ENCODE measurements at regions not wholly inside any gene's neighbourhood (a gene's known extent, or its start where the extent isn't known, plus 50 kb on each side); places are given as distances from the start of the nearest gene placed in this dataset.
"Not testable (repeated sequence)": the region's sequence is repeated elsewhere in the genome, so short reads cannot be mapped to it uniquely, and the experiment has no call there.

GRCh38 chr12:72888693-72889092, 616.5 kb downstream of the TRHDE start:
- WGBS, 3 donors, result 14 to 26% (median 22%) methylated on average over 1 of the region's 1 CpG
- TF ChIP-seq, protein P1, sequence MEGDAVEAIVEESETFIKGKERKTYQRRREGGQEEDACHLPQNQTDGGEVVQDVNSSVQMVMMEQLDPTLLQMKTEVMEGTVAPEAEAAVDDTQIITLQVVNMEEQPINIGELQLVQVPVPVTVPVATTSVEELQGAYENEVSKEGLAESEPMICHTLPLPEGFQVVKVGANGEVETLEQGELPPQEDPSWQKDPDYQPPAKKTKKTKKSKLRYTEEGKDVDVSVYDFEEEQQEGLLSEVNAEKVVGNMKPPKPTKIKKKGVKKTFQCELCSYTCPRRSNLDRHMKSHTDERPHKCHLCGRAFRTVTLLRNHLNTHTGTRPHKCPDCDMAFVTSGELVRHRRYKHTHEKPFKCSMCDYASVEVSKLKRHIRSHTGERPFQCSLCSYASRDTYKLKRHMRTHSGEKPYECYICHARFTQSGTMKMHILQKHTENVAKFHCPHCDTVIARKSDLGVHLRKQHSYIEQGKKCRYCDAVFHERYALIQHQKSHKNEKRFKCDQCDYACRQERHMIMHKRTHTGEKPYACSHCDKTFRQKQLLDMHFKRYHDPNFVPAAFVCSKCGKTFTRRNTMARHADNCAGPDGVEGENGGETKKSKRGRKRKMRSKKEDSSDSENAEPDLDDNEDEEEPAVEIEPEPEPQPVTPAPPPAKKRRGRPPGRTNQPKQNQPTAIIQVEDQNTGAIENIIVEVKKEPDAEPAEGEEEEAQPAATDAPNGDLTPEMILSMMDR (IDR thresholded peaks at IDR 0.05), result no peak
- intact Hi-C loops (cut with DNase I), result no loop called here
- H3K4me3 ChIP-seq, result no peak overlapping the region
- no peaks in the 10 kb centered on the region for H3K36me3 ChIP-seq (ENCODE audit: insufficient read depth in 1 of 2, low read depth in 1 of 2)
- ATAC-seq (no peak), DNase-seq (no peak)
- no peaks in the 10 kb centered on the region for H3K27me3 ChIP-seq (ENCODE audit: insufficient read depth in 3 of 3, low read length in 2 of 3)
- no peak overlapping the region for H3K27ac ChIP-seq
- no peaks in the 10 kb centered on the region for H3K4me1 ChIP-seq
- no peaks in the 10 kb centered on the region for H3K9me3 ChIP-seq

DNA sequence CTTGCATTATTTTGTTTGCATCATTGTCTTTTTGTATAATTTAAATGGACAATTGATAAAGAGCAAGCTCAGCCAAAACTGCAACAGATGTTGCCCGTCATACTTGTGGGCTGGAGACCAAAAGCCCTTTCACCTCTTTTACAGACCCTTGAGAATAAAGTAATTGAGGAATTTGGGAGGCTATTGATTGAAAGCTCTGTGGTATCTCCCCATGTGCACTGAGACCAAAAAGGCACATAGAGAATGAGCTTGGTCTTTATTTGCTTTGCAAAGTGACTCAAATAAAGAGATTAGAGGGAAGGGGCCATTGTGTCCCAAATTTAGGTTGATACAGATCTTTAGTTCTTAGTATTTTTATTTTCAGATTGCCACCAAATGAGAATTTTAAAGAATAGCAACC, 617.6 kb downstream of the TRHDE start:
- no peaks in the 10 kb centered on the region for H3K4me1 ChIP-seq
- no peak overlapping the region for H3K27ac ChIP-seq
- no peak for DNase-seq
- WGBS, 3 donors, result 31 to 40% (median 34%) methylated on average over 1 of the region's 1 CpG
- no peak overlapping the region for H3K4me3 ChIP-seq
- no peak for ATAC-seq
- TF ChIP-seq, protein P1 (IDR thresholded peaks at IDR 0.05), result no peak
- H3K36me3 ChIP-seq (ENCODE audit: insufficient read depth in 1 of 2, low read depth in 1 of 2), result no peaks in the 10 kb centered on the region
- H3K27me3 ChIP-seq (ENCODE audit: insufficient read depth in 3 of 3, low read length in 2 of 3), result peaks cover 0 to 3% (median 0%) of the 10 kb centered on the region in 3 donors
- H3K9me3 ChIP-seq, result no peaks in the 10 kb centered on the region
- intact Hi-C loops (cut with DNase I), result no loop called here

DNA sequence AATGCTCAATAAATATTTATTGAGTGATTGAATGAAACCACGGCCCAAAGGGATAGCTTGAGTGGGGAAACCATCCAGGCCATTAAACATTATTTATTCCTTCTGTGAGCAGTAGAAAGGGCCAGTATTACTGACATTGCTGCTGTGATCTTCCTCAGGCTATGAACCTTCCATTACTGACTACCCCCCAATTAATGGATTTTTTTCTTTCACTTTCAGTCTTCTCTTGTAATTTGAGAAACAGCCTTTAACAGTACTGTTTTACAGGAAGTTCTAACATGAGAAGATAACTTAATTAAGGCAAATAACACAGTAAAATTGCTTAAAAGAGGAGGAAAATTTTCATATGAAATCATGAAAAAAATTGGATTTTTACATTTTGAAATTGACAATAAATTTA, 629.5 kb downstream of the TRHDE start:
- no peaks in the 10 kb centered on the region for H3K4me1 ChIP-seq

GRCh38 chr12:72925716-72926115, 653.5 kb downstream of the TRHDE start:
- TF ChIP-seq, protein P1 (IDR thresholded peaks at IDR 0.05), result no peak
- WGBS, 3 donors, result 92 to 98% (median 94%) methylated on average over 2 of the region's 2 CpGs

More for the DNA sequence above, 629.5 kb downstream of the TRHDE start:
- no peaks in the 10 kb centered on the region for H3K27me3 ChIP-seq (ENCODE audit: insufficient read depth in 3 of 3, low read length in 2 of 3)
- intact Hi-C loops (cut with DNase I), result no loop called here
- no peak for DNase-seq
- no peaks in the 10 kb centered on the region for H3K9me3 ChIP-seq
- H3K27ac ChIP-seq, result no peak overlapping the region
- no peak overlapping the region for H3K4me3 ChIP-seq
- 55 to 62% (median 56%) methylated on average over 1 of the region's 1 CpG for WGBS, 3 donors
- no peak for ATAC-seq
- H3K36me3 ChIP-seq (ENCODE audit: insufficient read depth in 1 of 2, low read depth in 1 of 2), result no peaks in the 10 kb centered on the region
- TF ChIP-seq, protein P1 (IDR thresholded peaks at IDR 0.05), result no peak

DNA sequence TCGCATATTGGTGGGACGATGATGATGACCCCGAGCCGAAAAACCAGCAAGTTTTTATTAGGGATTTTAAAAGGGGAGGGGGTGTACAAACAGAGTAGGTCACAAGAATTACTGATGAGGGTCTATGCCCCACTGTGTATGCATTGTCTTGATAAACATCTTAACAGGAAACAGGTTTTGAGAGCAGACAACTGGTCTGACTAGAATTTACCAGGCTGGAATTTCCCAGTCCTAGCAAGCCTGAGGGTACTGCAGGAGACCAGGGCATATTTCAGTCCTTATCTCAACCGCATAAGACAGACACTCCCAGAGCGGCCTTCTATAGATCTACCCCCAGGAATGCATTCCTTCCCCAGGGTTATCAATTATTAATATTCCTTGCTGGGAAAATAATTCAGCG, 659.7 kb downstream of the TRHDE start:
- DNase-seq; H3K27ac ChIP-seq; ATAC-seq; H3K4me3 ChIP-seq; H3K4me1 ChIP-seq; H3K27me3 ChIP-seq (ENCODE audit: insufficient read depth in 3 of 3, low read length in 2 of 3); H3K36me3 ChIP-seq (ENCODE audit: insufficient read depth in 1 of 2, low read depth in 1 of 2); intact Hi-C loops (cut with DNase I); H3K9me3 ChIP-seq: not testable (repeated sequence)
- WGBS, 3 donors, result 90 to 94% (median 94%) methylated on average over 7 of the region's 7 CpGs

More at GRCh38 chr12:72925716-72926115, 653.5 kb downstream of the TRHDE start:
- H3K4me1 ChIP-seq, result no peaks in the 10 kb centered on the region
- DNase-seq, result no peak
- intact Hi-C loops (cut with DNase I), result no loop called here
- no peak for ATAC-seq
- H3K36me3 ChIP-seq (ENCODE audit: insufficient read depth in 1 of 2, low read depth in 1 of 2), result no peaks in the 10 kb centered on the region
- no peaks in the 10 kb centered on the region for H3K27me3 ChIP-seq (ENCODE audit: insufficient read depth in 3 of 3, low read length in 2 of 3)
- no peak overlapping the region for H3K4me3 ChIP-seq
- H3K9me3 ChIP-seq, result no peaks in the 10 kb centered on the region
- no peak overlapping the region for H3K27ac ChIP-seq

Measured in psoas muscle (tissue), 7 donors.